ENCODE measurements at regions not wholly inside any gene's neighbourhood (a gene's known extent, or its start where the extent isn't known, plus 50 kb on each side); places are given as distances from the start of the nearest gene placed in this dataset.

- Histone ChIP-seq H3K27me3 (ENCODE audit: control insufficient read depth, insufficient read depth, low read length) (no peaks in the 10 kb centered on the region), H3K4me3 (ENCODE audit: low read depth, low read length) (no peak overlapping the region), H3K36me3 (ENCODE audit: control insufficient read depth, insufficient read depth, low read length) (no peaks in the 10 kb centered on the region)
- no peak for TF ChIP-seq CTCF (IDR thresholded peaks at IDR 0.05; ENCODE audit: insufficient read depth, low read length, poor library complexity, severe bottlenecking)
- no peak for DNase-seq (ENCODE audit: low read depth)
Measured at GRCh38 chr3:21105784-21106183, 645.2 kb downstream of the ZNF385D start.

- Histone ChIP-seq H3K36me3 (ENCODE audit: control insufficient read depth, insufficient read depth, low read length) (no peaks in the 10 kb centered on the region), H3K4me3 (ENCODE audit: low read depth, low read length) (no peak overlapping the region), H3K27me3 (ENCODE audit: control insufficient read depth, insufficient read depth, low read length) (no peaks in the 10 kb centered on the region)
- DNase-seq (ENCODE audit: low read depth) = no peak
- TF ChIP-seq CTCF (IDR thresholded peaks at IDR 0.05; ENCODE audit: insufficient read depth, low read length, poor library complexity, severe bottlenecking) = no peak
Measured at GRCh38 chr3:21100656-21101359, 650.2 kb downstream of the ZNF385D start.

- H3K27me3 ChIP-seq (ENCODE audit: control insufficient read depth, insufficient read depth, low read length) = no peaks in the 10 kb centered on the region
- H3K4me3 ChIP-seq (ENCODE audit: low read depth, low read length) = no peak overlapping the region
Measured at GRCh38 chr3:21094686-21095085, 656.3 kb downstream of the ZNF385D start.

GRCh38 chr3:21073561-21073960 lies 677.4 kb downstream of the ZNF385D start:
- Histone ChIP-seq H3K36me3 (ENCODE audit: control insufficient read depth, insufficient read depth, low read length) (no peaks in the 10 kb centered on the region), H3K4me3 (ENCODE audit: low read depth, low read length) (no peak overlapping the region), H3K27me3 (ENCODE audit: control insufficient read depth, insufficient read depth, low read length) (no peaks in the 10 kb centered on the region)
- no peak for DNase-seq (ENCODE audit: low read depth)
- TF ChIP-seq CTCF (IDR thresholded peaks at IDR 0.05; ENCODE audit: insufficient read depth, low read length, poor library complexity, severe bottlenecking) = no peak

More at GRCh38 chr3:21094686-21095085, 656.3 kb downstream of the ZNF385D start:
- no peak for TF ChIP-seq CTCF (IDR thresholded peaks at IDR 0.05; ENCODE audit: insufficient read depth, low read length, poor library complexity, severe bottlenecking)
- DNase-seq (ENCODE audit: low read depth) = no peak
- H3K36me3 ChIP-seq (ENCODE audit: control insufficient read depth, insufficient read depth, low read length) = no peaks in the 10 kb centered on the region

- Histone ChIP-seq H3K4me3 (ENCODE audit: low read depth, low read length) (no peak overlapping the region), H3K27me3 (ENCODE audit: control insufficient read depth, insufficient read depth, low read length) (no peaks in the 10 kb centered on the region), H3K36me3 (ENCODE audit: control insufficient read depth, insufficient read depth, low read length) (no peaks in the 10 kb centered on the region)
- no peak for DNase-seq (ENCODE audit: low read depth)
- no peak for TF ChIP-seq CTCF (IDR thresholded peaks at IDR 0.05; ENCODE audit: insufficient read depth, low read length, poor library complexity, severe bottlenecking)
Measured at GRCh38 chr3:21067031-21067813, 683.8 kb downstream of the ZNF385D start.
